Upper lobe of right lung (tissue), 1 donor: ENCODE measurements at regions not wholly inside any gene's neighbourhood (a gene's known extent, or its start where the extent isn't known, plus 50 kb on each side); places are given as distances from the start of the nearest gene placed in this dataset.

ENCODE experiments used
- ATAC-seq: fragments of 200-7000 bp; cut with Tn5 transposase; one replicate; pipeline ENCODE4 v1.9.1; 2020; ENCODE audit warnings: mild to moderate bottlenecking, moderate library complexity
- DNase-seq: peaks from one replicate; pipeline ENCODE4 v3.0.0-alpha.2; 2020
- H3K27ac ChIP-seq: fragments of 200-600 bp; one replicate; pipeline ENCODE4 v1.8.0; 2022
- H3K27me3 ChIP-seq: fragments of 200-600 bp; one replicate; pipeline ENCODE4 v1.8.0; 2022; ENCODE audit warnings: mild to moderate bottlenecking
- H3K36me3 ChIP-seq: fragments of 200-600 bp; one replicate; pipeline ENCODE4 v1.8.0; 2022
- H3K4me1 ChIP-seq: fragments of 200-600 bp; one replicate; pipeline ENCODE4 v1.8.0; 2022
- H3K4me3 ChIP-seq: fragments of 200-600 bp; one replicate; pipeline ENCODE4 v1.8.0; 2022; ENCODE audit warnings: mild to moderate bottlenecking
- H3K9me3 ChIP-seq: fragments of 200-600 bp; one replicate; pipeline ENCODE4 v1.8.0; 2022
- CTCF ChIP-seq: fragments of 200-600 bp; IDR thresholded peaks from one replicate; pipeline ENCODE4 v1.8.0; 2022; ENCODE audit warnings: antibody characterized with exemption
- intact Hi-C: fragments of 100-400 bp; cut with DNase I; formaldehyde crosslinking; loops from one replicate; pipeline ENCODE4 v1.11.0; 2022
- donor health status: DM: no; HTN: yes; CAD: no; lungs with severe emphysema.

GRCh38 chr3:21979706-21980105 lies 228.7 kb upstream of the ZNF385D start:
- ATAC-seq: no peak
- H3K36me3 ChIP-seq: no peaks in the 10 kb centered on the region
- H3K4me3 ChIP-seq: no peak overlapping the region
- no peak for TF ChIP-seq CTCF
- intact Hi-C loops: no loop called here
- H3K27me3 ChIP-seq: no peaks in the 10 kb centered on the region
- no peak for DNase-seq
- H3K9me3 ChIP-seq: no peaks in the 10 kb centered on the region
- H3K4me1 ChIP-seq: no peaks in the 10 kb centered on the region
- no peak overlapping the region for H3K27ac ChIP-seq

- intact Hi-C loops: no loop called here
- no peaks in the 10 kb centered on the region for H3K27me3 ChIP-seq
- ATAC-seq (no peak), DNase-seq (no peak)
- H3K4me1 ChIP-seq: no peaks in the 10 kb centered on the region
- H3K36me3 ChIP-seq: no peaks in the 10 kb centered on the region
- TF ChIP-seq CTCF: no peak
- no peak overlapping the region for H3K27ac ChIP-seq
- no peak overlapping the region for H3K4me3 ChIP-seq
- H3K9me3 ChIP-seq: no peaks in the 10 kb centered on the region
These were observed 238.5 kb upstream of the ZNF385D start for GRCh38 chr3:21989341-21990042.

- Histone ChIP-seq H3K36me3 (no peaks in the 10 kb centered on the region), H3K4me3 (no peak overlapping the region), H3K27me3 (no peaks in the 10 kb centered on the region), H3K9me3 (no peaks in the 10 kb centered on the region), H3K27ac (no peak overlapping the region), H3K4me1 (no peaks in the 10 kb centered on the region)
- intact Hi-C loops: no loop called here
- DNase-seq: no peak
- no peak for TF ChIP-seq CTCF
- ATAC-seq: no peak
These were observed 240.1 kb upstream of the ZNF385D start for GRCh38 chr3:21991061-21991460.

- H3K4me1 ChIP-seq: no peaks in the 10 kb centered on the region
- H3K9me3 ChIP-seq: no peaks in the 10 kb centered on the region
- DNase-seq (peak; percentile 40), ATAC-seq (peak; percentile 36)
- H3K27me3 ChIP-seq: no peaks in the 10 kb centered on the region
- no peak for TF ChIP-seq CTCF
- no peak overlapping the region for H3K4me3 ChIP-seq
- no peaks in the 10 kb centered on the region for H3K36me3 ChIP-seq
- intact Hi-C loops: no loop called here
- H3K27ac ChIP-seq: no peak overlapping the region
These were observed 244.1 kb upstream of the ZNF385D start for GRCh38 chr3:21995079-21995607.

- no peaks in the 10 kb centered on the region for H3K9me3 ChIP-seq
- H3K4me1 ChIP-seq: no peaks in the 10 kb centered on the region
- intact Hi-C loops: no loop called here
- no peak for DNase-seq
- H3K27ac ChIP-seq: no peak overlapping the region
- H3K27me3 ChIP-seq: no peaks in the 10 kb centered on the region
- TF ChIP-seq CTCF: no peak
- H3K4me3 ChIP-seq: no peak overlapping the region
- no peak for ATAC-seq
- H3K36me3 ChIP-seq: no peaks in the 10 kb centered on the region
These were observed 256.4 kb upstream of the ZNF385D start for GRCh38 chr3:22007368-22007767.

GRCh38 chr3:22010997-22011396 lies 260.0 kb upstream of the ZNF385D start:
- H3K4me1 ChIP-seq: no peaks in the 10 kb centered on the region
- TF ChIP-seq CTCF: no peak
- no peaks in the 10 kb centered on the region for H3K27me3 ChIP-seq
- H3K9me3 ChIP-seq: no peaks in the 10 kb centered on the region
- no peak overlapping the region for H3K27ac ChIP-seq
- ATAC-seq: no peak
- DNase-seq: no peak
- no peaks in the 10 kb centered on the region for H3K36me3 ChIP-seq
- H3K4me3 ChIP-seq: no peak overlapping the region
- intact Hi-C loops: no loop called here
